Mammary epithelial cell (primary cell): ENCODE measurements at regions not wholly inside any gene's neighbourhood (a gene's known extent, or its start where the extent isn't known, plus 50 kb on each side); places are given as distances from the start of the nearest gene placed in this dataset.

Experiments
- EZH2 ChIP-seq: IDR thresholded peaks from 2 replicates; pipeline ENCODE4 v1.6.1; 2012; ENCODE audit warnings: low read length, inconsistent platforms, borderline replicate concordance
- TF ChIP-seq, protein P1 (sequence below), 2 donors: IDR thresholded peaks in 1 of 2; conservative IDR thresholded peaks in 1 of 2; 2 replicates each; pipeline ENCODE4 v1.5.1; 2011 to 2012; ENCODE audit warnings: inconsistent platforms in 2 of 2, low read length in 2 of 2, mild to moderate bottlenecking in 2 of 2, control low read depth in 1 of 2, low read depth in 1 of 2; ENCODE audit not compliant: insufficient read depth in 1 of 2; ENCODE audit errors: extremely low read depth in 1 of 2

DNA sequence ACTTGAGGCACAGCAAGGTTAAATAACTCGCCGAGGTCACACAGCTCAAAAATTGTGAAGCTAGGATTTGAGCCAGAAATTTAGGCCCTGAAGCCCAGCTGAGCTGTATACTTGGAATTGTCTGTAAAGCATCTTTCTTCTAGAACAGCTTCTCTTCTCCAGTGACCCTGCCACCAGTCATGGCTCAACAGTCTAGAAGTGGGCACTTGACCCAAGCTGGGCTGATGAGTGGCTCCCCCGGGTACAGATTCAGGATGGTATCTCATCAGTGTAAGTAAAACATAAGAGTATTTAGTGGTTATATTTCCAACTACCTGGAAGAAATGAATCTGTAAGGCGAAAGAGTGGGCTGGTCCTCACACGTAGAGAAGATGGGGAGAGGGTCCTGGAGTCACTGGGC, 243.9 kb upstream of the GPR26 start:
- TF ChIP-seq, protein P1, sequence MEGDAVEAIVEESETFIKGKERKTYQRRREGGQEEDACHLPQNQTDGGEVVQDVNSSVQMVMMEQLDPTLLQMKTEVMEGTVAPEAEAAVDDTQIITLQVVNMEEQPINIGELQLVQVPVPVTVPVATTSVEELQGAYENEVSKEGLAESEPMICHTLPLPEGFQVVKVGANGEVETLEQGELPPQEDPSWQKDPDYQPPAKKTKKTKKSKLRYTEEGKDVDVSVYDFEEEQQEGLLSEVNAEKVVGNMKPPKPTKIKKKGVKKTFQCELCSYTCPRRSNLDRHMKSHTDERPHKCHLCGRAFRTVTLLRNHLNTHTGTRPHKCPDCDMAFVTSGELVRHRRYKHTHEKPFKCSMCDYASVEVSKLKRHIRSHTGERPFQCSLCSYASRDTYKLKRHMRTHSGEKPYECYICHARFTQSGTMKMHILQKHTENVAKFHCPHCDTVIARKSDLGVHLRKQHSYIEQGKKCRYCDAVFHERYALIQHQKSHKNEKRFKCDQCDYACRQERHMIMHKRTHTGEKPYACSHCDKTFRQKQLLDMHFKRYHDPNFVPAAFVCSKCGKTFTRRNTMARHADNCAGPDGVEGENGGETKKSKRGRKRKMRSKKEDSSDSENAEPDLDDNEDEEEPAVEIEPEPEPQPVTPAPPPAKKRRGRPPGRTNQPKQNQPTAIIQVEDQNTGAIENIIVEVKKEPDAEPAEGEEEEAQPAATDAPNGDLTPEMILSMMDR (conservative IDR thresholded peaks at IDR 0.05 in 1 of 2, IDR thresholded peaks at IDR 0.05 in 1 of 2; ENCODE audit: extremely low read depth in 1 of 2, insufficient read depth in 1 of 2, low read depth in 1 of 2, low read length in 2 of 2) = no peak
- no peak for TF ChIP-seq EZH2
